Left lung (tissue), 4 donors: ENCODE measurements at regions not wholly inside any gene's neighbourhood (a gene's known extent, or its start where the extent isn't known, plus 50 kb on each side); places are given as distances from the start of the nearest gene placed in this dataset.

Experiments used
- ATAC-seq: fragments of 200-7000 bp; cut with Tn5 transposase; one replicate; pipeline ENCODE4 v1.9.1; 2020; ENCODE audit warnings: moderate library complexity
- DNase-seq, 4 donors: peaks; one replicate each; pipeline ENCODE4 v3.0.0-alpha.2; 2013 to 2020
- H3K27ac ChIP-seq, 2 donors: fragments of 200-600 bp; sonication (generic) in 1 of 2; one replicate each; pipeline versions ENCODE4 v1.5.0 to v1.8.0; 2020 to 2021
- H3K27me3 ChIP-seq, 2 donors: fragments of 200-600 bp; sonication (generic) in 1 of 2; one replicate each; pipeline versions ENCODE4 v1.5.0 to v1.8.0; 2020 to 2021
- H3K36me3 ChIP-seq, 2 donors: fragments of 200-600 bp; sonication (generic) in 1 of 2; one replicate each; pipeline versions ENCODE4 v1.5.0 to v1.8.0; 2020 to 2021
- H3K4me1 ChIP-seq, 2 donors: fragments of 200-600 bp; one replicate each; pipeline ENCODE4 v1.8.0; 2021
- H3K4me3 ChIP-seq, 2 donors: fragments of 200-600 bp; sonication (generic) in 1 of 2; one replicate each; pipeline versions ENCODE4 v1.5.0 to v1.8.0; 2020 to 2021; ENCODE audit warnings: mild to moderate bottlenecking in 1 of 2
- H3K9me3 ChIP-seq, 2 donors: fragments of 200-600 bp; sonication (generic) in 1 of 2; one replicate each; pipeline versions ENCODE4 v1.5.0 to v1.8.0; 2020 to 2021
- CTCF ChIP-seq, 2 donors: fragments of 200-600 bp; sonication (generic) in 1 of 2; IDR thresholded peaks; one replicate each; pipeline versions ENCODE4 v1.5.0 to v1.8.0; 2021; ENCODE audit warnings: antibody characterized with exemption in 2 of 2
- intact Hi-C, 2 donors: fragments of 100-400 bp; cut with DNase I; formaldehyde crosslinking; loops; one replicate each; pipeline versions ENCODE4 v1.11.2 to v1.14.2; 2022
- donor health status: DM: no; HTN: yes; CAD: no.
- donor health status: DM: no; HTN: no; CAD: no.

DNA sequence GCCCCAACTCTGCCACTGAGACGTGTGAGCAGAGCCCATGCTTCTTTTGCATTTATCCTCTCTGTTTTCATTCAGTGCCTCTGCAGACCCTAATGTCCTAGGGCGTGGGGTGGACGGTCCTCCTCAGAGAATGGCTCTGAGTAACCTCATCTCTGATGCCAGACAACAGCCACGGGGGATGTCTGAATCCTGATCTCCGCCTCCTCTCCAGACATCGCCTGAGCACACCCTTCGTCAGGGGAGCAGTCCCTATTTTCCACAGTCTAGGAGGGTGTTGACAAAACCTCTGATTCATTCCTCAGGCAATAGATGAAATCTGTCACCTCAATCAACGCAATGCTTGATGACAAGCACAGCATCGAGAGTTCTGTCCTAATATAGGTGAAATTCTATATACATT is 109.2 kb upstream of the DYRK2 start:
- no peak overlapping the region for H3K27ac ChIP-seq
- intact Hi-C loops, result no loop called here
- TF ChIP-seq CTCF (IDR thresholded peaks at IDR 0.05), result no peak
- DNase-seq (no peak), ATAC-seq (no peak)
- H3K36me3 ChIP-seq, result no peaks in the 10 kb centered on the region
- H3K9me3 ChIP-seq, result no peaks in the 10 kb centered on the region
- no peaks in the 10 kb centered on the region for H3K4me1 ChIP-seq
- H3K4me3 ChIP-seq, result no peak overlapping the region
- H3K27me3 ChIP-seq, result no peaks in the 10 kb centered on the region

GRCh38 chr12:67539946-67540345 is 108.6 kb upstream of the DYRK2 start:
- no peak overlapping the region for H3K27ac ChIP-seq
- intact Hi-C loops, result no loop called here
- no peaks in the 10 kb centered on the region for H3K4me1 ChIP-seq
- no peak for TF ChIP-seq CTCF (IDR thresholded peaks at IDR 0.05)
- DNase-seq, result no peak
- no peak for ATAC-seq
- H3K36me3 ChIP-seq, result no peaks in the 10 kb centered on the region
- H3K27me3 ChIP-seq, result no peaks in the 10 kb centered on the region
- H3K9me3 ChIP-seq, result no peaks in the 10 kb centered on the region
- H3K4me3 ChIP-seq, result no peak overlapping the region

GRCh38 chr12:67540920-67541624 is 107.5 kb upstream of the DYRK2 start:
- Histone ChIP-seq H3K27me3 (no peaks in the 10 kb centered on the region), H3K36me3 (no peaks in the 10 kb centered on the region), H3K4me1 (no peaks in the 10 kb centered on the region), H3K9me3 (no peaks in the 10 kb centered on the region), H3K27ac (no peak overlapping the region), H3K4me3 (no peak overlapping the region)
- intact Hi-C loops, result no loop called here
- DNase-seq, result no peak
- no peak for TF ChIP-seq CTCF (IDR thresholded peaks at IDR 0.05)
- ATAC-seq, result no peak

DNA sequence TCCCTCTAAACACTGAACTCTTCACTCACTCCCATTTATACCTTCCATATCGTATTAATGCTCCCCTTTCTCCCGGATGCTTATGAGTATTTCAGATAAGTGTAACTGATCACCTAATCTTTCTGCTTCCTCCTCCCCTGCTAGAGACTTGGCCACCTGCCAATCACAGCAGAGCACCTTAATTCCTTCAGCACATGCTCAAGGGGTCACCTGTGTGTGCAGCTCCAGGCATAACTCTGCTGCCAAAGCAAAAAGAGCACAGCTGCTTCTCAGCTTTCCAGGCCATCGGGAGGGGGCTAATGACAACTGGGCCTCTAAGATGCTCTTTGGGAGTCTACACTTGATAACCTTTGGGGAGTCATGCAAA is 106.9 kb upstream of the DYRK2 start:
- intact Hi-C loops, result no loop called here
- Histone ChIP-seq H3K4me1 (no peaks in the 10 kb centered on the region), H3K27me3 (no peaks in the 10 kb centered on the region), H3K36me3 (no peaks in the 10 kb centered on the region), H3K9me3 (no peaks in the 10 kb centered on the region), H3K4me3 (no peak overlapping the region), H3K27ac (no peak overlapping the region)
- DNase-seq, result peak in 2 of 4 donors; percentile 14 to 47
- TF ChIP-seq CTCF (IDR thresholded peaks at IDR 0.05), result no peak
- ATAC-seq, result no peak

- TF ChIP-seq CTCF (IDR thresholded peaks at IDR 0.05), result no peak
- Histone ChIP-seq H3K4me1 (no peaks in the 10 kb centered on the region), H3K27ac (no peak overlapping the region), H3K27me3 (no peaks in the 10 kb centered on the region), H3K4me3 (no peak overlapping the region), H3K36me3 (no peaks in the 10 kb centered on the region), H3K9me3 (no peaks in the 10 kb centered on the region)
- intact Hi-C loops, result no loop called here
- ATAC-seq (no peak), DNase-seq (no peak)
Measured at GRCh38 chr12:67543021-67543770, 105.3 kb upstream of the DYRK2 start.
